ENCODE measurements at regions not wholly inside any gene's neighbourhood (a gene's known extent, or its start where the extent isn't known, plus 50 kb on each side); places are given as distances from the start of the nearest gene placed in this dataset.
A peak's percentile ranks its signal among the peaks of the same experiment; 100 is the strongest.

DNA sequence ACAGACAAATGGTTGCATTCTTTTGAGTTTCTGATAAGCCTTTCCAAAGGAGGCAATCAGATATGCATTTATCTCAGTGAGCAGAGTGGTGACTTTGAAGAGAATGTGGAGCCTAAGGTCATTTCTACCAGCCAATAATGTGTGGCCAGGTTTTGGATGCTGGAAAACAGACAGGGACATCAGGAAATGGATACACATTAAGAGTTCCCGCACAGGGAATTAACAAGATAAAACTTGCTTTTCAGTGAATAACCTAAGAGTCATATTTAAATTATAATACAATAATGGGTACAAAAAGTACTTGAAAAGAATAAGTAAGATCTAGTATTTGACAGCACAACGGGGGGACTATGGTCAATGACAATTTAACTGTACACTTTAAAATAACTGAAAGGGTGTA lies 492.3 kb upstream of the FAM241A start:
- no peak for DNase-seq (ENCODE audit: low read depth)

DNA sequence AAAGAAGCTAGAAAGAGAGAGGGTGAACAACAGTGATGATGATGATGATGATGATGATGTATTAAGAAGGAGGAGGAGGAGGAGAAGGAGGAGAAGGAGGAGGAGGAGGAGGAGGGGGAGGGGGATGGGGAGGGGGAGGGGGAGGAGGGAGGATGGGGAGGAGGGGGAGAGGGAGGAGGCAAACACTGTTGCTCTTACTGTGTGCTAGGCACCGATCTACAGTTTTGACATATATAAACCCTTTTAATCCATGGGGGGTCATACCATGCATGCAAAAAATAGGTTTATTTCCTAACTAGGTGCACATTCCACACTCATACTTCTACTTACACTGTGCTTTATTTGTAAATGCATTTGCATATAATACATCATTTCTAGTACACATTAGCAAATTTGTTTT lies 482.8 kb upstream of the FAM241A start:
- no peak for DNase-seq (ENCODE audit: low read depth)

DNA sequence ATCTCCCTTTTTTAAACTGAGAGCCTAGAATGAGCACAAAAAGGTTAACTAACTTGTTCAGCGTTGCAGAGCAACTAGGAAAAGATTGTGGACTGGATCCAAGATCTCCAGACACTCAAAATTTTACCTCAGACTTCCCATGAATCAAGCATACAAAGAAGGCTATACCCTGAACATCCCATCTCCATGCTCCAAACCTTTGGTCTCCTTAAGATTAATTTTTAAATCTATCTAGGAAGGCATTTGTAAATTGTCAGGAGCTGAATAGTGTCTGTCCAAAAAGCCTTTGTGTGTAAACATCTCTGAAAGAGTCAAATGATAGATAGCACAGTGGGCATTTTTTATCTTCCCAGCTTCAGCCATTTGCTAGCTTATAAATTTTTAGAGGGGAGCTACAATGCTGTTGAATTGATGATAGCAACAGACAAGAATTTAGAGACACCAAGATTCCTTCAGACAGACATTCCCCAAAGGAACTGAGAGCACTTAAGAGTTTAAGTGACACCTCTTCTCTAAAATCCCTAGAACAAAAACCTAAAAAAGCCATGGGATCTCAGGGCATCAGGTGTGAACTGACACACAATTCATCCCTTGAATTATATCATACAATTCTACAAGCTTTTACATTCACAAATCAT lies 480.8 kb upstream of the FAM241A start:
- DNase-seq (ENCODE audit: low read depth), result no peak

DNA sequence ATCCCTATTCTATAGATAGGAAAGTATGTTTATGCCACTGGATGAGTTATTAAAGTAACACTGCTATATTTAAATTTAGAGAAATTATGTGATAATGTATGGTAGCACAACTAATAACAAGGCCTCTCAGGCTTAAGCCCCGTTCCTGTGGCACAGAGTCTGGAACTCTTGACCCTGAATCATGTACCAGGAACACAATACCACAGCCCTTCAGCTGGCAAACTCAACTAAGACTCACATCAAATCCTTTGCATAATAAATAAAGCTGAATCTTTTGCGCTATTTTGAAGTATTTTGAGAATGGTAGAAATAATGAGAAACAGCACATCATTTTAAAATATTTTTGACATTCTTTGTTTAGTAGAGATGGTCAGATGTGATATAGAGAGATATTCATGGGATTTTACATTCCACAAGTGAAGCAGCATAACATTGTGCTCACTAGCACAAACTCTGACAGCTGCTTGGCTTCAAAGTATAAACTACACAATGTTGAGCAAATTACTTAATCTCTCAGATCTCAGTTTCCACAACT lies 478.4 kb upstream of the FAM241A start:
- no peak for DNase-seq (ENCODE audit: low read depth)

DNA sequence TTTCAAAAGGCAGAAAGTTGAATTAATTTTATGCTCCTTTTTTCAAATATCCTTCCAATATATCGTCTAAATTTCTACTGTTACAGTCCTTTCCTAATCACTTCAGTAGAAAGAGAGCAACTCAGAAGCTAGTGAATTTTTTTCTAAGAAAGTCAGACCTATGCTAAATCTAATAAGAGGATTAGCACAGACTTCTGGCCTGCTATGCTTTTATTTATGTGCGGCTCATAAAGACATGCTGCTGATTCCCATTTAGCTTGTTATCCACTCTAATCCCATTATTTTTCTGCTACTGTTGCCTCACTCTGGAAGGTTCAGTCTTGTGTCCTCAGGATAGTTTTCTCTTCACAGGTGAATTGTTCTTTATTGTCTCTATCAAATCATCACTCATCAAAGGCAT lies 473.5 kb upstream of the FAM241A start:
- DNase-seq (ENCODE audit: low read depth), result no peak

DNA sequence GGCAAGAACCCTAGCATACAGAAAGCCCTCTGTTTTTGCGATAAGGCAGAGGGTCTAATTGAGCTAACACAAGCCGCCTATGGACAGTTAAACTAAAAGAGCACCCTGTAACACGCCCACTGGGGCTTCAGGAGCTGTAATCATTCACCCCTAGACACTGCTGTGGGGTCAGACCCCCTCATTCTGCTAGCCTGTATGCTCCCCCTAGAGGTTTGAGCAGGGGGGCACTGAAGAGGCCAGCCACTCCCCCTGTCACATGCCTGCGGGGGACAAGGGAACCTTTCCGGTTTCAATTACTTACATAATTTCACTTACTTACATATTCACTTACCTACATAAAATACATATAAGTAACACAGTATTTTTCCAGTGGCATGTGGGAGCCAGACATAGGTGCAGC lies 469.5 kb upstream of the FAM241A start:
- DNase-seq (ENCODE audit: low read depth), result no peak

DNA sequence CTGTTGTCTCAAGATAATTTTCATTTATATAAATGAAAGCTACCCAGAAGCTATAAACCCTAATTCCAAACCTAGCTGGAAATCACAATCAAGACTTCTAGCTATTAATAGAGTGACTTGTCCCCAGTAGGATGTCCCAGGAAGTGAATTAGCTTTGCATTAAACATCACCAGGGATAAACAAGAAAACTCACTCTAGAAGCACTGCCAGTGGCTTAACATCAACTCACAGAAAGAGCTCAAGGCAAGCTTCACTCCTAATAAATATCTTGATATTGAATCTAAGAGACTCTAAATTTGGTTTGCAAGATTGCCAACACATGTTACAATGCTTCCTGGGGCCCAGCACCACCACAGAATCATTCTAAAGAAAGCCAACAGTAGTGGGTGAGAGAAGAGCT lies 468.7 kb upstream of the FAM241A start:
- no peak for DNase-seq (ENCODE audit: low read depth)

DNA sequence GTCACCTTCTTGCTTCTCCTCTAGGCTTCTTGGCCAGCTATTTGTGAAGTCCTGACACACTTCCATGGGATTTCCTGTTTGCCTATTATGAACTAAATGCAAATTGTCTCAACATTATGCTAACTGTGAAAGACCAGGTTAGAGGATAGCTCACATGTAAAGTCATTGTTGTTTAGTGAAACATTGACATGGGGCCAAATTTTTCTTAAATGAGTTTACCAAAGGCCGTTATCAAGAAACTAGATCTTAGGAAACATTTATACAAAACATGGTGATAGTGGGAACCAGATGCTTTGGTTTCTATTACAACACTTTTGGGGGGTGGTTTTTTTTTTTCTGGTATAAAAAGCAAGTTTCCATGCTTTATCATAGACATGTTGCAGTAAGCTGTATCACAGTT lies 466.8 kb upstream of the FAM241A start:
- DNase-seq (ENCODE audit: low read depth), result peak; percentile 79

DNA sequence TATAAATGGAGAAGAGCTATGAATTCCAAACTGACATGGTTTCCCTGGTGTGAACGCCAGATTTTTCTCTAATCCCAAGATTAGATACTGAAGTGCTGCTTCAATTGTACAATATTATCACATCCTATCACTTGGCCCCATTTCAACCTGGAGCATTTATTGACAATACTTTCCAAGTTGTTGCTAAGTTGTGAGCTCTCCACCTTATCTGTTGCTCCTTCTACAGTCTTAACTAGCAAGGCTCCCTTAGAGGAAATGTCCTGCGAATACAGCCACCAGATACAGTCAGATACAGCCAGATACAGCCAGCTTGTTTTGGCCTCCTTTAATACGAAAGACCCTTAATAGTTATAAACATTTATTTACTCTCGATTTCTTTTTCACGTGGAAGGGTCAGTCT lies 466.3 kb upstream of the FAM241A start:
- DNase-seq (ENCODE audit: low read depth), result no peak

DNA sequence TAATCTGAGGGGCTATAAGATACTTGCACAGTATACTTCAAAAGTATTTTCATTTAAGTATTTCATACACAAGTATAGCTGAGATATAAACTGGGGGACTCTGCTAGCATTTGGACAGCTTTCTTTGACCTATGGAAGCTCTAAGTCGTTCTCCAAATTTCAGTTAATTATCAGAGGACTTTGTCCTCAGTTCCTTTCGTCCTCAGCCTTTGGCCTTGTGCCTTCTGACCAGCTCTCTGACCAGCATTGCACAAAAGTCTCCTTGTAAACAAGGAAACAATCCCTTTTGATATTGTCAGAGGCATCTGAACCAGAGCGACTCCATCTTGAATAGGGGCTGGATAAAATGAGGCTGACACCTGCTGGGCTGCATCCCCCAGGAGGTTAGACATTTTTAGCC lies 464.0 kb upstream of the FAM241A start:
- no peak for DNase-seq (ENCODE audit: low read depth)

DNA sequence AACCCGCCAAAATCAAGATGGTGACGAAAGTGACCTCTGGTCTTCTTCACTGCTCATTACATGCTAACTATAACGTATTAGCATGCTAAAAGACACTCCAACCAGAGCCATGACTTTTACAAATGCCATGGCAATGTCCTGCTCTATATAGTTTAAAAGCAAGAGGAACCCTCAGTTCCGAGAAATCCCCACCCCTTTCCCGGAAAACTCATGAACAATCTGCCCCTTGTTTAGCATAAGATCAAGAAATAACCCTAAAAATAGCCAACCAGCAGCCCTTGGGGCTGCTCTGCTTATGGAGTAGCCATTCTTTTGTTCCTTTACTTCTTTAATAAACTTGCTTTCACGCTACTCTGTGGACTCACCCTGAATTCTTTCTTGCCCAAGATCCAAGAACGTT lies 463.5 kb upstream of the FAM241A start:
- no peak for DNase-seq (ENCODE audit: low read depth)

DNA sequence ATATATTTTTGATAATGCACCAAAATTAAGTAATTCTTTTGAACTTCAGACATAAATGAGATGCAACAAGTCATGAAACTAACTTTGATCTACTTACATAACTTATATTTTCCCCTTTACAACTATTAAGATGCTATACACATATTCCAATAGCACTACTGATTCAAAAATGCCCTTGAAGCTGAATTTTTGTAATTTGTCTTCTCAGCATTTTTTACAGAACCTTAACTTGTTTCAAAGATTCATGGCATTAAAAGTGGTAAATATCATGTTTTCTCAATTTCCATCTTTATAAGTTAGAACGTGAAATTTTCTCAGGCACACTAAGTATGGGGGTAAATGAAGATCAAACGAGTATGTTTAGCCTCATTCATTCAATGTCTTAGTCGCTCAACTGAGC lies 460.0 kb upstream of the FAM241A start:
- no peak for DNase-seq (ENCODE audit: low read depth)

DNA sequence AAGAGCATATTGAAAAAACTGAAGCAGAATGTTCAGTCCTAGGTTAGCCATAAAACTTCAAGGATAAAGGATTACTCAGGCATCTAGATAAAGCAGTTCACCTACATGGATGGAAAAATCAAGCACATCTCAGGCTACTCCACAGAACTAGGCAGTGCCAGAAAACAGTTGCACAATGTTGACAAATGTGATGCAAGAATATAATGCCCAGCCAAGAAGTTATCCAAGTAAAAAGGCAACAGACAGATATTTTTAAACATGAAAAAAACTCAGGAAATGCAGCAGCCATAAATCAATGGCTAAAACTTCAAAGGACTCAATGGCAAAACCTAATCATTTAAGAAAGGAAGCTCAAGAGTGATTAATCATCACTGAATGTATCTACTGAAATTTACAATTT lies 456.0 kb upstream of the FAM241A start:
- DNase-seq (ENCODE audit: low read depth), result peak; percentile 82

DNA sequence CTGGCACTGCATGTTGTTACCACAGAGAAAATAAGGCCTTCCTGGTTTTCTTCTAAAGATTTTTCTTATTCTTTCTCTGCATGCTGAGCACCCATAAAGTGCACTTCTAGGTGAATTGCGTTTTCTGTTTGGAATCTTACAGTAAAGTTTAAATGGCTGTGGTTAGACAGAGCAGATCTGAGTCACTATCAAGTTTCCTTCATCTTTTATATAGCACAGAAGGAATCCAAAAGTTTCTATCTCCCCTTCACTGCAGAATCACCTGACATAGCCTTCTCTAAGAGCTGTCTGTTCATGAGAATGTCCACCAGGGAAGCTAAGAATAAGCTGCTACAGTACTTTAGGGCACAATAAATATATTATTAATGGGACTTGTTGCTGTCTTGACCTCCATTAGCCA lies 455.5 kb upstream of the FAM241A start:
- DNase-seq (ENCODE audit: low read depth), result peak; percentile 38

DNA sequence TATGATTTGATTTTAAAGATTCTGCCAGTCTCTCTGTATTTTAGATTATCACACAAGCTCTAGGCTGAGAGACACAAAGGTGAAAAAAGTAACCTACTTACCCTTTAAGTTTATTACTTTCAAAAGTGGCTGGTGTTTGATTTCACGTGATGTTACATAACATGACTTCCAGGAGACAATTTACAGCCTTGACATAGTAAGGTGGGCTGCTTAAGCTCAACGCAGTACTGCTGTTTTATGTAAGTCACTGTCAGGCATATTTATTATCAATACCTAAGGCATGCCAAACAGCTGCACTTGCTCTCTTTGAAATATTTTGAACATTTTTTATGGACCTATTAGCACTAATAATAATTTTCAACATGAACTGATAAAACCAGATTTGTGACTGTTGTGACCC lies 451.5 kb upstream of the FAM241A start:
- DNase-seq (ENCODE audit: low read depth), result no peak

DNA sequence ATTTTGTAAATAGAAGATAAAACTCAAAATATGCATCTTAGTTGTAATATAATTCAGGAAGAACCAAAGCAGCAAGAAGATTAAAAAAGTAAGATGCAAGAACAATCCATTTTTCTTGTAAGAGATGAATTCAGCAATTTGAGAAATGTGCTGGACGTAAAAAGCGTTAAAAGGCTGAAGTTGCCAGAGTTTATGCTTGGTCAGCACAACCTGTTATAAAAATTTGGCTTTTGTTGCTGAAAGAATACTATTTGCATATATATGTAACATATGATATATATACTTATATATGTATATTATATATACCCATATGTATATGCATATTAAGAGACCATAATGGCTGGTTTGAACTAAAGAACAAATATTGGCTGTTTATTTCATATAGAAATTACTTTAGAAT lies 449.6 kb upstream of the FAM241A start:
- no peak for DNase-seq (ENCODE audit: low read depth)

DNA sequence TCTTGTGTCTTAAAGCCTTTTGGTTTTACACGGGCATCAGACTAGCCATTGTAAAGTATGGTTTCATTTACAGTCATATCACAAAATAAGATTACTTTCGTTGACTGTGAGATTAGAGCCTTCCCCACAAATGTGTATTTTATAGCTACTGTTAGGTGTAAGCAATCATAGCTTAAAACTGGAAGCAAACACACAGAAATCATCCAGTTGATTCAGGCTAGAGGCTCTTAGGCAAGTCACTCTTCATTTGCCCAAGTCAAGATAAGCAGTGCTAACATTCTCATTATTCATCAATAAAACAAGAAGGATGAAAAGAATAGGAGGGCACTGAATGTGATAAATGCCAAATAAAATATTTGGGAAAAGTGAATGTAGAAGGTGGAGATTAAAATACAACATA lies 448.7 kb upstream of the FAM241A start:
- no peak for DNase-seq (ENCODE audit: low read depth)

DNA sequence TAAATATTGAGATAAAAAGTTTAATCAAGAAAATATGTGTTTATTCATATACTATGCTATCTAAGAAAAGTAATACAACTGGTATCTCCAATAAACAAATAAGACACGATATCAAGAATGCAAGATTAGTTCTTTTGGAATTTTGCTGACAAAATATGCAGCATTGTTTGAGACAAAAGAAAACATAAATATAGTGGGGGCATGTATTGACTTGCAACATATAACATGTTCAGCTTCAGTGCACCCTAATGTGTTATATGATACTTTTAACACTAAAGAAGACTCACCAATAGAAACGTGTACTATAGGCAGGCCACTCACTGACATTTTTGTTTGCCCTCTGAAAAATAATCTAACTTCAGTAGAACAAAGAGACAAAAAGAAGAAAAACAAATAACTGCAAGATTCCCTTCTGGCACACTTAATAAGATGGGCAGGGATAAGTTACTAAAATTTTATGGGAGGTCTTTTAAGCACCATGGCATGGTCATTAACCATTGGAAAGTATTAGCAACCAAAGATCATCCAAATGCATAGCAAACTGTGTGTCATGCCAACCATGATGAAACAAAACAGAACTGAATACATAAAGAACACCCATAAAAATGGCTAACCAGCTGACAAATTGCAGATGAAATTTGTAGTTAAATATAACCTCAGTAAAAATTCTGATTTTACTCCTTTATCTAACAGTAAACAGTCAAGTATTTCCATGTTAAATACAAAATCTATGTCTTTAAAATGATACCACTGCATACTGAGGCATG lies 447.9 kb upstream of the FAM241A start:
- DNase-seq (ENCODE audit: low read depth), result no peak

DNA sequence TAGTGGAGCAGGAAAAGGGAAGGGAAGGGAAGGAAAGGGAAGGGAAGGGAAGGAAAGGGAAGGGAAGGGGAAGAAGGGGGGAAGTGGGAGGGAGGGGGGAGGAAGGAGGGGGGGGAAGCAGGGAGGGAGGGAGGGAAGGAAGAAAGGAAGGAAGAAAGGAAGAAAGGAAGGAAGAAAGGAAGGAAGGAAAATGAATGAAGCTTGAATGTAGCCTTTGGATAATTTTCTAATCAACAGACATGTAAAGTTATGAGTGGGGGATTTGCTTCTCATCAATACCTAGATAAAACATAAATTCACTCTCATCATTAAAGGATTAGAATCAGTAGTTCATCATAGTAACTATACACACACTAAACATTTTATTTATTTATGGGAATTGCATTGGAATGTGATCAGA lies 446.9 kb upstream of the FAM241A start:
- no peak for DNase-seq (ENCODE audit: low read depth)

DNA sequence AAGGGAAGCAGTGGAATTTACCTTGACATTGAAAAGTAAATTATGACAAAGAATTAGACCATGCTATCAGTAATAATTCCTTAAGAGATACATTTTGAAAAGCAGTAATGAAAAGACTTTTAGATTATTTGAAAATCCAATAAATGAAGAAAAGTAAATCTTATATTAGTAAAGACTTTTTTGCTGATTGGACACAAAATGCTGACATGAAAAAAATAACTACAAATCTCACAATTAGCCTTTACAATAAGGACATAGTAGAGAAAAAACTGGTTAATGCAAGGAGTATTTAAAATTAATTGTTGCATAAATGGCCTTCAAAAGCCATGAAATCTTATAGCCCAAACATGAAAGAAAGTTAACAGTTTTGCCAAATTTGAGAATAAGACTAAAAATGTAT lies 446.1 kb upstream of the FAM241A start:
- no peak for DNase-seq (ENCODE audit: low read depth)

DNA sequence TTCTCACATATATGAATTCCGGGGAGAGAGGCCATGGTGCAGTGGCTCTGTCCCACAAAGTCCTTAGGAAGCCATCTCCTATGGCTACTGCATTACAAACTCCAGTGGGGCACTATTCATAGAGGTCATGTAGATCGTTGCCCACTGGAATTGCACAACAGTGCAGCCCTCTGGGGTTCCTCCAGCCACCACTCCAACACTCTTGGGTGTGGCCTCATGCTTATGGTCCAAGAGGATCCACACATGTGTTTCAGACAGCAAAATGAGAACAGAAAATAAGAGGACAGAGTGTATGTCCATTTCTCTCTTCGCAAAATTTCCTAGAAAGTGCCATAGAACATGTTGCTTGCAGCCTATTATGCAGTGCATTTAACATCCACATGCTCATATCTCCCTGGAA lies 444.2 kb upstream of the FAM241A start:
- no peak for DNase-seq (ENCODE audit: low read depth)

DNA sequence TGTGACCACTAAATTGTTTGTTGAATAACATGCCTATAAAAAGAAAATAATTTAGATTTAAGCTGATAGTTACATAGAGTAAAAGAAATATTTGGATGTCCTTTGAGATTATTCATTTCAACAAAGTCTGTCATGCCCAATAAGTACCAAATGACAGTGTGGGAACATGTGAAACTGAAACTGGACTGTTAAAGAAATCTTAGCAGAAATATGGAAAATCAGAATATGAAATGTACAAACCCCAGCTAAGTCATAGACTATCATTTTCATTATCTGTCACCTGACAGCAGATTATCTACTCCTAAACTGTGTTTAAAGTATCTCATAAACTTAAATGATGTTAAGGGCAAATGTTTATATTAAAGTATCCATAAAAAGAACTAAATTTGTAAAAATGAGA lies 437.8 kb upstream of the FAM241A start:
- DNase-seq (ENCODE audit: low read depth), result no peak

DNA sequence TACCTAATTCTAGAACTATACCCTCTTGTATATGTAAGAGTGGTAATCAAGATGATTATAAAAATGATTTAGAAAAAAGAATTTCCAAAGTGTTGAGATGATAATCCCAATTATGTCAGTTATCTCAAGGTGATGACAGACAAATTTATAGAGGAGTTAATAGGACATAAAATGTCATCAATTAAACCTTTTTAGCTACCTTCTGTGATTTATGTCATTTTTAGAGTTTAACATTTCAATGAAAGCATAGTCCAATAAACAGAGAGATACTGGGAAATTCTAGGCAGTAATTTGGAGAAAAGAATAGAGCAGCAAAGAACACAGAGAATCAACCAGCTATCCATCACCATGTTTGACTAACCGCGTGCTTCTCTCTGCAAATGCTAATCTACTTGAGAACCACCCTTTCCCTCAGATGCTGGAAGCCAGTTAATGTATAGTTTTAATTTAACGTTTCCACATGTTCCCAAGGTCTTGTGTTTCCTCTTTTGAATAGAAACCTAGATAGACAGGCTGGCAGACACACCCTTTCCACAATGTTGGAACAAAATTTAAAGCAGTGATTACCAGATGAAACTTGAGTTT lies 433.1 kb upstream of the FAM241A start:
- DNase-seq (ENCODE audit: low read depth), result no peak

Measured in renal cortical epithelial cell (primary cell).